Lower lobe of right lung (tissue), 2 donors: ENCODE measurements at regions not wholly inside any gene's neighbourhood (a gene's known extent, or its start where the extent isn't known, plus 50 kb on each side); places are given as distances from the start of the nearest gene placed in this dataset.
A peak's percentile ranks its signal among the peaks of the same experiment; 100 is the strongest.

Source experiments
- ATAC-seq, 2 donors: fragments of 200-7000 bp; cut with Tn5 transposase; one replicate each; pipeline ENCODE4 v1.9.1; 2020 to 2022; ENCODE audit warnings: mild to moderate bottlenecking in 2 of 2, moderate library complexity in 2 of 2
- DNase-seq: peaks from one replicate; pipeline ENCODE4 v3.0.0-alpha.2; 2020
- H3K27ac ChIP-seq: fragments of 200-600 bp; one replicate; pipeline ENCODE4 v1.8.0; 2022
- H3K27me3 ChIP-seq: fragments of 200-600 bp; one replicate; pipeline ENCODE4 v1.8.0; 2022; ENCODE audit warnings: low read depth
- H3K36me3 ChIP-seq: fragments of 200-600 bp; one replicate; pipeline ENCODE4 v1.8.0; 2022; ENCODE audit warnings: mild to moderate bottlenecking
- H3K4me1 ChIP-seq: fragments of 200-600 bp; one replicate; pipeline ENCODE4 v1.8.0; 2022
- H3K4me3 ChIP-seq: fragments of 200-600 bp; one replicate; pipeline ENCODE4 v1.8.0; 2022; ENCODE audit warnings: mild to moderate bottlenecking
- H3K9me3 ChIP-seq: fragments of 200-600 bp; one replicate; pipeline ENCODE4 v1.8.0; 2022
- CTCF ChIP-seq: fragments of 200-600 bp; IDR thresholded peaks from one replicate; pipeline ENCODE4 v1.8.0; 2022; ENCODE audit warnings: antibody characterized with exemption, mild to moderate bottlenecking
- intact Hi-C: fragments of 100-400 bp; cut with DNase I; formaldehyde crosslinking; loops from one replicate; pipeline ENCODE4 v1.11.0; 2022
- donor health status: DM: no; HTN: yes; CAD: no; lungs with severe emphysema.

GRCh38 chr9:105062222-105062855, 134.4 kb upstream of the ABCA1 start:
- intact Hi-C loops: no loop called here
- Histone ChIP-seq H3K4me1 (peaks cover 37% of the 10 kb centered on the region), H3K36me3 (no peaks in the 10 kb centered on the region), H3K4me3 (no peak overlapping the region), H3K9me3 (no peaks in the 10 kb centered on the region), H3K27ac (no peak overlapping the region), H3K27me3 (no peaks in the 10 kb centered on the region)
- ATAC-seq: no peak
- TF ChIP-seq CTCF: no peak
- no peak for DNase-seq

GRCh38 chr9:105064248-105065097, 136.5 kb upstream of the ABCA1 start:
- peaks cover 5% of the 10 kb centered on the region for H3K9me3 ChIP-seq
- H3K27ac ChIP-seq: peak overlapping the region; percentile 73
- H3K4me1 ChIP-seq: peaks cover 37% of the 10 kb centered on the region
- no peaks in the 10 kb centered on the region for H3K27me3 ChIP-seq
- peak; percentile 89 to 94 for ATAC-seq
- intact Hi-C loops: no loop called here
- peak overlapping the region; percentile 24 for H3K4me3 ChIP-seq
- no peaks in the 10 kb centered on the region for H3K36me3 ChIP-seq
- peak; percentile 89 for DNase-seq
- no peak for TF ChIP-seq CTCF

- Histone ChIP-seq H3K9me3 (peaks cover 5% of the 10 kb centered on the region), H3K36me3 (no peaks in the 10 kb centered on the region), H3K4me3 (peak overlapping the region; percentile 24), H3K27me3 (no peaks in the 10 kb centered on the region), H3K27ac (peak overlapping the region; percentile 73), H3K4me1 (peaks cover 37% of the 10 kb centered on the region)
- intact Hi-C loops: no loop called here
- peak; percentile 32 to 83 for ATAC-seq
- no peak for TF ChIP-seq CTCF
- no peak for DNase-seq
Measured at GRCh38 chr9:105065098-105066088, 137.4 kb upstream of the ABCA1 start.

- ATAC-seq: peak in 1 of 2 donors; percentile 47
- Histone ChIP-seq H3K27ac (no peak overlapping the region), H3K27me3 (no peaks in the 10 kb centered on the region), H3K36me3 (no peaks in the 10 kb centered on the region), H3K4me3 (no peak overlapping the region), H3K9me3 (peaks cover 5% of the 10 kb centered on the region), H3K4me1 (peaks cover 37% of the 10 kb centered on the region)
- TF ChIP-seq CTCF: no peak
- intact Hi-C loops: no loop called here
- DNase-seq: no peak
Measured at GRCh38 chr9:105066275-105066865, 138.4 kb upstream of the ABCA1 start.
